H9 (cell line): ENCODE measurements at regions not wholly inside any gene's neighbourhood (a gene's known extent, or its start where the extent isn't known, plus 50 kb on each side); places are given as distances from the start of the nearest gene placed in this dataset.

Experiments used
- DNase-seq: peaks from one replicate; pipeline ENCODE4 v3.0.0-alpha.2; 2017
- H2AFZ ChIP-seq: one replicate; pipeline ENCODE4 v1.6.1; 2013; ENCODE audit warnings: mild to moderate bottlenecking, low read length, control low read depth, moderate library complexity
- H2AK5ac ChIP-seq: 2 replicates; pipeline ENCODE4 v1.6.1; 2013; ENCODE audit warnings: low read length, control low read depth, mixed read lengths; ENCODE audit not compliant: insufficient read length
- H2BK120ac ChIP-seq: one replicate; pipeline ENCODE4 v1.6.1; 2013; ENCODE audit warnings: low read depth, mild to moderate bottlenecking, low read length, control low read depth, inconsistent platforms; ENCODE audit not compliant: poor library complexity, severe bottlenecking
- H2BK12ac ChIP-seq: 2 replicates; pipeline ENCODE4 v1.6.1; 2013; ENCODE audit warnings: low read length, control low read depth, mixed read lengths, low read depth; ENCODE audit not compliant: insufficient read length
- H2BK15ac ChIP-seq: 2 replicates; pipeline ENCODE4 v1.6.1; 2013; ENCODE audit warnings: low read depth, low read length, control low read depth
- H2BK20ac ChIP-seq: one replicate; pipeline ENCODE4 v1.6.1; 2013; ENCODE audit warnings: low read depth, mild to moderate bottlenecking, low read length, control low read depth, inconsistent platforms; ENCODE audit not compliant: poor library complexity, severe bottlenecking
- H2BK5ac ChIP-seq: 2 replicates; pipeline ENCODE4 v1.6.1; 2013; ENCODE audit warnings: low read length, control low read depth, mixed read lengths; ENCODE audit not compliant: insufficient read length
- H3K14ac ChIP-seq: 2 replicates; pipeline ENCODE4 v1.6.1; 2013; ENCODE audit warnings: low read length, control low read depth; ENCODE audit not compliant: insufficient read depth
- H3K18ac ChIP-seq: 2 replicates; pipeline ENCODE4 v1.6.1; 2013; ENCODE audit warnings: low read depth, mild to moderate bottlenecking, mixed read lengths, low read length, control low read depth; ENCODE audit not compliant: insufficient read length
- H3K23ac ChIP-seq: 2 replicates; pipeline ENCODE4 v1.6.1; 2013; ENCODE audit warnings: low read length, control low read depth, mixed read lengths, low read depth; ENCODE audit not compliant: insufficient read length
- H3K23me2 ChIP-seq: 2 replicates; pipeline ENCODE4 v1.6.1; 2013; ENCODE audit warnings: low read depth, mild to moderate bottlenecking, mixed read lengths, low read length, control low read depth; ENCODE audit not compliant: insufficient read length, poor library complexity, severe bottlenecking
- H3K27ac ChIP-seq: 2 replicates; pipeline ENCODE4 v1.5.1; 2013; ENCODE audit warnings: low read length, control low read depth, mixed read lengths, low read depth; ENCODE audit not compliant: insufficient read length
- H3K27me3 ChIP-seq: 2 replicates; pipeline ENCODE4 v1.6.1; 2013; ENCODE audit warnings: low read length, control low read depth, inconsistent platforms; ENCODE audit not compliant: insufficient read depth
- H3K4ac ChIP-seq: 2 replicates; pipeline ENCODE4 v1.6.1; 2013; ENCODE audit warnings: low read depth, mild to moderate bottlenecking, control low read depth, inconsistent platforms, low read length, moderate library complexity
- H3K4me1 ChIP-seq: 2 replicates; pipeline ENCODE4 v1.6.1; 2013; ENCODE audit warnings: low read length, control low read depth, inconsistent platforms; ENCODE audit not compliant: insufficient read depth
- H3K4me2 ChIP-seq: 2 replicates; pipeline ENCODE4 v1.6.1; 2013; ENCODE audit warnings: low read length, control low read depth, mixed read lengths; ENCODE audit not compliant: insufficient read length, insufficient read depth
- H3K56ac ChIP-seq: 2 replicates; pipeline ENCODE4 v1.6.1; 2013; ENCODE audit warnings: low read depth, mild to moderate bottlenecking, mixed read lengths, low read length, control low read depth; ENCODE audit not compliant: insufficient read length
- H3K79me1 ChIP-seq: 2 replicates; pipeline ENCODE4 v1.6.1; 2013; ENCODE audit warnings: low read depth, mild to moderate bottlenecking, moderate library complexity, low read length, control low read depth, inconsistent platforms; ENCODE audit not compliant: insufficient read depth, poor library complexity, severe bottlenecking
- H3K79me2 ChIP-seq: 2 replicates; pipeline ENCODE4 v1.6.1; 2013; ENCODE audit warnings: low read length, control low read depth, inconsistent platforms; ENCODE audit not compliant: insufficient read depth
- H3K9ac ChIP-seq: 2 replicates; pipeline ENCODE4 v1.6.1; 2013; ENCODE audit warnings: low read length, control low read depth, mixed read lengths; ENCODE audit not compliant: insufficient read length; ENCODE audit errors: extremely low read depth
- H3K9me3 ChIP-seq: one replicate; pipeline ENCODE4 v1.6.1; 2013; ENCODE audit warnings: low read depth, low read length, inconsistent platforms; ENCODE audit not compliant: control insufficient read depth
- H3T11ph ChIP-seq: one replicate; pipeline ENCODE4 v1.6.1; 2013; ENCODE audit warnings: mild to moderate bottlenecking, low read length, control low read depth, inconsistent platforms
- H4K20me1 ChIP-seq: one replicate; pipeline ENCODE4 v1.6.1; 2013; ENCODE audit not compliant: control insufficient read depth, insufficient read length, insufficient read depth
- H4K5ac ChIP-seq: 2 replicates; pipeline ENCODE4 v1.6.1; 2013; ENCODE audit warnings: low read depth, mild to moderate bottlenecking, mixed read lengths, low read length, control low read depth; ENCODE audit not compliant: insufficient read length
- H4K8ac ChIP-seq: replicated peaks from 2 replicates; pipeline ENCODE4 v1.6.1; 2013; ENCODE audit warnings: low read length, control low read depth, mixed read lengths, low read depth; ENCODE audit not compliant: insufficient read length
- H4K91ac ChIP-seq: 2 replicates; pipeline ENCODE4 v1.6.1; 2013; ENCODE audit warnings: low read depth, mild to moderate bottlenecking, moderate library complexity, mixed read lengths, low read length, control low read depth; ENCODE audit not compliant: insufficient read length
- H3K27ac Mint-ChIP-seq, 3 experiments: 2 replicates in 2 of 3; 3 replicates in 1 of 3; pipeline ENCODE4 v1.8.0; 2020 to 2021; ENCODE audit warnings: mixed read lengths in 3 of 3, mild to moderate bottlenecking in 1 of 3, moderate library complexity in 1 of 3
- H3K27me3 Mint-ChIP-seq: 2 replicates; pipeline ENCODE4 v1.8.0; 2021; ENCODE audit warnings: low read depth, mild to moderate bottlenecking, moderate library complexity, mixed read lengths
- H3K36me3 Mint-ChIP-seq, 3 experiments: 2 replicates in 2 of 3; 3 replicates in 1 of 3; pipeline ENCODE4 v1.8.0; 2020 to 2021; ENCODE audit warnings: low read depth in 3 of 3, mixed read lengths in 3 of 3; ENCODE audit not compliant: insufficient read depth in 1 of 3
- H3K4me1 Mint-ChIP-seq, 2 experiments: 2 replicates each; pipeline ENCODE4 v1.8.0; 2020; ENCODE audit warnings: mixed read lengths in 2 of 2
- H3K4me3 Mint-ChIP-seq, 2 experiments: 2 replicates in 1 of 2; 3 replicates in 1 of 2; pipeline ENCODE4 v1.8.0; 2020 to 2021; ENCODE audit warnings: mild to moderate bottlenecking in 2 of 2, mixed read lengths in 2 of 2, moderate library complexity in 1 of 2
- H3K9me3 Mint-ChIP-seq, 2 experiments: 2 replicates in 1 of 2; 3 replicates in 1 of 2; pipeline ENCODE4 v1.8.0; 2020; ENCODE audit warnings: mild to moderate bottlenecking in 2 of 2, mixed read lengths in 2 of 2, moderate library complexity in 1 of 2
- CTCF ChIP-seq: fragments of 200-600 bp; sonication (generic); conservative IDR thresholded peaks from 3 replicates; pipeline ENCODE4 v1.8.0; 2021; ENCODE audit warnings: antibody characterized with exemption, mild to moderate bottlenecking
- WGBS: extraction: QIAGEN DNeasy Blood & Tissue Kit; methylation state at CpG from one replicate; pipeline ENCODE4 v1.1.7; 2013; ENCODE audit warnings: missing lambda C conversion rate, low lambda C conversion rate, mixed read lengths; ENCODE audit not compliant: insufficient read length; ENCODE audit errors: extremely low coverage; 5-methylcytosine and 5-hydroxymethylcytosine counted together

GRCh38 chr1:96183485-96183884, 538.1 kb upstream of the PTBP2 start:
- Histone ChIP-seq H3K4ac (no peak overlapping the region), H2BK15ac (no peak overlapping the region), H4K8ac (no peak overlapping the region), H3K18ac (no peak overlapping the region), H3K4me2 (no peak overlapping the region), H3K14ac (no peak overlapping the region), H3K9me3 (no peaks in the 10 kb centered on the region), H3K23me2 (no peaks in the 10 kb centered on the region), H4K91ac (no peak overlapping the region), H2BK5ac (no peak overlapping the region), H2BK120ac (no peak overlapping the region), H3K9ac (no peak overlapping the region), H3K23ac (no peak overlapping the region), H4K20me1 (no peaks in the 10 kb centered on the region), H2AK5ac (no peak overlapping the region), H2BK12ac (no peak overlapping the region), H3K79me1 (no peaks in the 10 kb centered on the region), H3K4me1 (peaks cover 4% of the 10 kb centered on the region; the same call in 1 of the 2 replicates), H3K27ac (no peak overlapping the region), H3T11ph (no peak overlapping the region), H3K56ac (no peak overlapping the region), H3K27me3 (no peaks in the 10 kb centered on the region), H2AFZ (no peak overlapping the region), H2BK20ac (no peak overlapping the region), H3K79me2 (no peaks in the 10 kb centered on the region), H4K5ac (no peak overlapping the region)
- H3K4me1 Mint-ChIP-seq = peaks cover 31 to 38% of the 10 kb centered on the region in 2 experiments
- no peaks in the 10 kb centered on the region for H3K36me3 Mint-ChIP-seq
- no peak overlapping the region for H3K4me3 Mint-ChIP-seq
- peaks cover 2% of the 10 kb centered on the region in 2 experiments; a peak in 2 of 5 replicates for H3K9me3 Mint-ChIP-seq
- TF ChIP-seq CTCF = no peak
- WGBS = no CpG with 5 or more reads among the region's 2 CpGs
- no peak for DNase-seq
- no peak overlapping the region for H3K27ac Mint-ChIP-seq
- H3K27me3 Mint-ChIP-seq = no peaks in the 10 kb centered on the region
